GM18868 (cell line): ENCODE measurements at regions not wholly inside any gene's neighbourhood (a gene's known extent, or its start where the extent isn't known, plus 50 kb on each side); places are given as distances from the start of the nearest gene placed in this dataset.

ENCODE experiments used
- ATAC-seq: cut with Tn5 transposase; IDR thresholded peaks from one replicate; pipeline ENCODE4 v1.9.1; 2021; ENCODE audit warnings: mild to moderate bottlenecking, moderate library complexity; ENCODE audit not compliant: unreplicated experiment

GRCh38 chr4:167290678-167291077, 56.4 kb upstream of the SPOCK3 start:
- peak; percentile 65 for ATAC-seq

DNA sequence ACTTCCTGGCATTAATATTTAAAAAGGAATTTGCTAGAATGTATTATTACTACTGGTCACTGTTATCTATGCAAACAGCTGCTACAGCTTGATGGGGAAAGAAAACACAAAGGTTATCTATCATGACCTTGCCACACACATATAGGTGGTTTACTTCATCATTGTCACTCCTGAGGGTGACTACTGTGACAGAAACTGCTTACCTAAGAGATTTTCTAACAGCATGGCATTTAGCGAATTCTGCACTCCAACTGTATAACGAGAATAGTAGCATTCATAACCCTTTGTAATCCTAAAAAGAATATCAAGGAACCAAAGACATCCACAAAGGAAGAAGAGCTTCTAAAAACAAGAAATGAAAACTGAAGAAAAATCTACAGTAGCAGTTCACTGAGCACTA, 74.6 kb upstream of the SPOCK3 start:
- ATAC-seq, result no peak

GRCh38 chr4:167321299-167321698, 87.0 kb upstream of the SPOCK3 start:
- no peak for ATAC-seq

GRCh38 chr4:167339781-167340180, 105.5 kb upstream of the SPOCK3 start:
- ATAC-seq, result no peak

GRCh38 chr4:167359711-167360110, 125.4 kb upstream of the SPOCK3 start:
- no peak for ATAC-seq

DNA sequence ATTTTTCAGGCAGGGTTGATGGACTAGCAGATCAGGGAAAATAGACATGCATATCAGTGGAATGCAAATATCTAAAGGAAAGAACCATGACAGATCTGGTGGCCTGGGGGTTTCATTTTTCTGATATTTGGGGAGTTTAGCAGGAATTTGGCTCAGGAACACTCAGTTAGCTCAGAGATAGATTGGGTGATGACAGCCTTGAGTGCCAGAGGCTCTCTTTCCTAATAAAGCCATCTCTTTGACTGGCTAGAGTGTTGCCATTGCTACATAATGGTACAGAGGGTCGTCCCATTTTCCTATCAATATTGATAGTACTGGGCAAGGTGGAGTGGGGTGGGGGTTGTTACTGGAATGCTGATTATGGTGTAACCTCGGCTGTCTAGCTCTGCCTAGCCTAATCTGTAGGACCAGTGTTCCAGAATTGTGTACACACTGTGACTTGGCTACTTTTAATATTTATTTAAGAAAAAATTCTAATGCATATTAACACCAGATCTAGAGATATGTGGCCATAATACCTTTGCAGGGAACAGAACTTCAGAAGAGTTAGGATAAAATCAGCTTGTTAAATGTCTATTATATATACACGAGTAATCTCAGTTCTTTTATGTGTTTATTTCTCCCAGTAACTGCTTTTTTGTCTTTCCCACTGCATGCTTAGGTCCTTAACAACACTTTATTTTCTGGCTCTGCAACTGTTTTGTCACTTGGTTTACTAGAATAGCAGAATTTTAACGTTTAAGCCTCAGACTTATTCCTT, 145.0 kb upstream of the SPOCK3 start:
- no peak for ATAC-seq

- ATAC-seq, result peak; percentile 74
Observed at GRCh38 chr4:167380964-167381363, 146.7 kb upstream of the SPOCK3 start.

DNA sequence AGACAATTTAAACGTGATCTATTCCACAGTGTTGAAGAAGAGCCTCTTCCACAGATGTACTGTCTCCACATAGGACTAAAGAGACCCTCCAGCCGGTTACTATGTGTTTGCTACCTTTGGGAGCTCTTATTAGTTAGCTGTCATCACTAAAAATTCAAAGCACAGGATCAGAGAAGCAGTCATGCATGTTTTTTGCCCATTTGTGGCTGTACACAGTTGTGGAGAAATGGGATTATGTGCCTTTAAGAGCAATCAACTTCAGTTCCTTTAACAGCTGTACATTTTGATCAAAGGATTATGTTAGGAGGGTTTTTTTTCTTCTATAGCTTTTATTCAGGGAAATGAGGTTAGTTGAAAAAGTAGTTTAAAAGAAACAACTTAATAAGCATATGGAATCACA, 149.0 kb upstream of the SPOCK3 start:
- ATAC-seq, result no peak

GRCh38 chr4:167397586-167397985, 163.3 kb upstream of the SPOCK3 start:
- no peak for ATAC-seq

GRCh38 chr4:167399201-167399600, 164.9 kb upstream of the SPOCK3 start:
- ATAC-seq, result no peak

GRCh38 chr4:167406181-167406580, 171.9 kb upstream of the SPOCK3 start:
- ATAC-seq, result no peak

GRCh38 chr4:167415461-167415860, 181.2 kb upstream of the SPOCK3 start:
- no peak for ATAC-seq

GRCh38 chr4:167419468-167420140, 185.3 kb upstream of the SPOCK3 start:
- ATAC-seq, result no peak

DNA sequence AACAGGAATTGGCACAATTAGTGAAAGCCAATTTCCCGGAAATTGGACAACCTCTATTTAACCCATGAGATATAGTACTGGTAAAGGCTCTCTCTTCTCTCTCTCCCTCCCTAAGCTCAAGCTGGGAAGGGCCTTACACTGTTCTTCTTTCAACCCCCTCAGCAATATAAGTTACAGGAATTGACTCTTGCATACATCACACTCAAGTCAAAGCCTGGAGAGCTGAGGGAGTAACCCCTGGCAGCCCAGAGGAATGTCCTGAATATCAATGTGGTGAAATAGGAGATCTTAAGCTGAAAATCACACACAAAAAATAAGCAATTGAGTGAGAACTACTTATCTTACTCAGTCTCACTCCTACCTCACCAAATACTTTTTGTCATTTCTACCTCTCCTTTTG, 186.9 kb upstream of the SPOCK3 start:
- no peak for ATAC-seq

DNA sequence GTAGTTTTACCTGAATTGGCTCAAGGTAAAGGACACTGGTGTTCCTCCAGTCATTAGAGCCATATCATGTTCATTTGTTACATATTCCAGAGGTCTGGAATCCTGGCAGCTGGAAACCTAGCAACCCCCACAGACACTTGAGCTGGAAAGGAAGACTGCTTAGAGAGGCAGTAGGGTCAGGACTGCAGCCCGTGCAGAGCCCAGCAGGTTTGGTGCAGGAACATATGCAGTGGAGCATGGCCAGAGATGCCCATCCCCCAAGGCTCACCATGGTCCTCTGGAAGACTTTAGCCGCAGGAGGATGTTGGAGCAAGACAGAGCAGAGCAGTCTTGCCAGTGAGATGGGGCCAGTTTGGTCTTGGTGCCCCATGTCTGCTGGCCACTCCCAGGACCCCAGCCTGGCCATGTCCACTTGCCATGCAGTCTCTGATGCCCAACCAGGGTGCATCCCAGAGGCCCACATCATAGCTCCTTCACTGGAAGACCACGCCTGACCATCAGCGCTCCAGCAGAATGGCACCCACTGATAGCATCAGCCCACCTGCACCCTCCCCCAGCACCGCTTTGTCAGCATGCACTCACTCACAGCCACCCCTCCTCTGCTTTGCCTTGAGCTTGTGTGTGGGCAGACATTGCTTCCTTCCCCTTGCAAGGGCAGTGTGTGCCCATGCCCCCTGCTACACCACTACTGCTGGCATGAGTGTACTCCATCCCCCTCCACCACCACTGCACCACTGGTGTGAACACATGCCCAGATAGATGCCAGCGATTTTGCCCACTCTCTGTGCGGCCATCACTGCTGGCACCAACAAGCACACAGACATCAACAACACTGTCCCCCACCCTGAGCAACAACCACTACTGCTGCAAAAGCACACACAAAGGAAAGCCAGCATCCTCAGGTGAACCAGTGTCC, 190.3 kb upstream of the SPOCK3 start:
- no peak for ATAC-seq

GRCh38 chr4:167428156-167428555, 193.9 kb upstream of the SPOCK3 start:
- ATAC-seq, result no peak

- ATAC-seq, result no peak
Observed at GRCh38 chr4:167431371-167431770, 197.1 kb upstream of the SPOCK3 start.

DNA sequence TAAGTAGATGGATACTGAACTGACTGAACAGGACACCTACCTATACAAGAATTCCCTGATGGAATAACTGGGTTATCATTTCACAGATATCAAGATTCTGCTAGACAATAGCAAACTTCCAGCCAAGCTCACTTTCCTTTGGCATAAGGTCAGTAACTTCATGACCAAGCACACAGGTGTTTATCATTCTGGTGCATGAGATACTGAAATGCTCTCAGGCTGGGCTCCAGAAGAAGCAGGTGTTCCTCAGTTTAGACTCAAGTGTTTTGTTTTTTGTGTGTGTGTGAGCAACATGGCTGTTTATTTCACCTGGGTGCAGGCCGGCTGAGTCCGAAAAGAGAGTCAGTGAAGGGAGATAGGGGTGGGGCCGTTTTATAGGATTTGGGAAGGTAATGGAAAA, 201.5 kb upstream of the SPOCK3 start:
- no peak for ATAC-seq

DNA sequence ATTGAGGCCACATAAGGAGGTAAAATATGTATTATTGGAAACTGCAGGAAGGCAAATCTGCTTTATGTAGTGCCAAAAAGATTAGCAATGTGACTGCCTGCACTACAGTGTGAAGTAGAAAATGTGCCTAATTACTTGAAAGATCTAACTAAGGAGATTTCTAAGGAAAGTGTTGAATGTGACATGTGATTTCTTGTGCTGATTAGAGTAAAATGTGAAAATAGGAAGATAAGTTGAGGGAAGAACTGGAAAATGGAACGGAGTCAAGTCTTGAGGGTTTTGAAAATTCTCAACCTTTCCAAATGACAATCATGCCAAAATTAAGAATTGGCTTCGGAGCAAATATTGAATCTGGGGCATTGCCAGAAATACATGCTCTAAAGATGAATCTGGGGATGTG, 209.5 kb upstream of the SPOCK3 start:
- ATAC-seq, result no peak

- no peak for ATAC-seq
Observed at GRCh38 chr4:167452922-167453430, 218.7 kb upstream of the SPOCK3 start.

DNA sequence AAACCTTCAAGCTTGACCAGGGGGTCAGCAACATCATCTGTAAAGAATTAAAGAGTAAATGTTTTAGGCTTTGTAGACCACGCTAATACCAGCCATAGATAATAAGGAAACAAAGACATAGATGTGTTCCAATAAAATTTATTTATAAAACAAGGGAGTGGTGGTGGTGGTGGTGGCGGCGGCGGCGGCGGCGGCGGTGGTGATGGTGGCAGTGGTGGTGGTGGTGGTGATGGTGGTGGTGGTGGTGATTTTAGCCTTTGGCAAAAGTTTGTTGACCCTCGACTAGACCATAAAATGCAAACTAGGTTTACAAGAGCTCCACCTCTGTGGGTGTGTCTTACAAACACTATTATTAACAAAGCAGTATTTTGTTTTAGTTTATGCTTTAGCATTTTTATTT, 222.3 kb upstream of the SPOCK3 start:
- no peak for ATAC-seq
